Prostate gland (tissue), 1 donor: ENCODE measurements at regions not wholly inside any gene's neighbourhood (a gene's known extent, or its start where the extent isn't known, plus 50 kb on each side); places are given as distances from the start of the nearest gene placed in this dataset.

Source experiments
- POLR2A ChIP-seq: fragments of 450-650 bp; IDR thresholded peaks from one replicate; pipeline ENCODE4 v1.6.1; 2016; ENCODE audit warnings: antibody characterized with exemption, mild to moderate bottlenecking
- POLR2AphosphoS5 ChIP-seq: sonication (generic); formaldehyde crosslinking; IDR thresholded peaks from one replicate; pipeline ENCODE4 v1.6.1; 2017; ENCODE audit warnings: antibody characterized with exemption

DNA sequence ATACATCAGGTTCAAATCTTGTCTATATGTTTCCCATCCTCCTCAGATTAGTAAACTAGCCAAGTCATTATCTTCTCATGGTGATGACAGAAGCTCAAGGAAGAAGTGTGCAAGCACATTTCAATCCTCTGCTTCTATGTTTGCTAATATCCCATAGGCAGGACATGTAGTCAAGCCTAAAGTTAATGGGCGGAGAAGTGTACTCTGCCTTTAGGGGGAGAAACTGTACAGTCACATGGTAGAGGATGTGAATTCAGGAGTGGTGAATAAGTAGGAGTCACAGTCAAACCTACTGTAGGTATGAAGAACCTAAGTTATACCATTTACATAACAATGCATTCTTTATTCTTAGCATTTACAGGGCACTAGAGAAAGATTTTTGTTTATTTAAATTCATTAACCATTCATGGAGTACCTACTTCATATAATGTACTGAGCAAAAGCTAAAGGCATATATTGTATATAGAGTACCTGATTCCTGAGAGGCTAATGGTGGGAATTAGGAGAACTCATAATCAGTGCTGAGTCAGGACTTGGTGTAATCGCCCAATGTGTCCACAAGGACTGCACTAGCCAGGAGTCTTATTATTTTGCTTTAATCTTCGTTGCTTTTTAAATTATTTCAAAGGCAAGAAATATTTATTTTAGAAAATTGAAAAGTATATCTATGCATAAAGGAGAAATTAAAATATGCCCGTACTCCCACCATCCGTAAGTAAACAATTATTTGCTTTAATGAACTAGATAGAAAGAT is 394.3 kb upstream of the ETAA1 start:
- TF ChIP-seq POLR2A (no peak), POLR2AphosphoS5 (no peak)
